DMS53 treated with DMSO at 0.1 percent for 48 hours (cell line): ENCODE measurements at regions not wholly inside any gene's neighbourhood (a gene's known extent, or its start where the extent isn't known, plus 50 kb on each side); places are given as distances from the start of the nearest gene placed in this dataset.
"Not testable (repeated sequence)": the region's sequence is repeated elsewhere in the genome, so short reads cannot be mapped to it uniquely, and the experiment has no call there.

Source experiments
- DNase-seq: peaks from one replicate; lab custom pipeline; 2025; ENCODE audit not compliant: unreplicated experiment; lab: John Stamatoyannopoulos, UW

DNA sequence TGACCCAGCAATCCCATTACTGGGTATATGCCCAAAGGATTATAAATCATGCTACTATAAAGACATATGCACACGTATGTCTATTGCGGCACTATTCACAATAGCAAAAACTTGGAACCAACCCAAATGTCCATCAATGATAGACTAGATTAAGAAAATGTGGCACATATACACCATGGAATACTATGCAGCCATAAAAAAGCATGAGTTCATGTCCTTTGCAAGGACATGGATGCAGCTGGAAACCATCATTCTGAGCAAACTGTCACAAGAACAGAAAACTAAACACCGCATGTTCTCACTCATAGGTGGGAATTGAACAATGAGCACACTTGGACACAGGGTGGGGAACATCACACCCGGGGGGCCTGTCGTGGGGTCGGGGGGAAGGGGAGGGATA lies 80.1 kb upstream of the TMEM170B start:
- not testable (repeated sequence) for DNase-seq

- not testable (repeated sequence) for DNase-seq
Observed at GRCh38 chr6:11452106-11452505, 85.4 kb upstream of the TMEM170B start.

DNA sequence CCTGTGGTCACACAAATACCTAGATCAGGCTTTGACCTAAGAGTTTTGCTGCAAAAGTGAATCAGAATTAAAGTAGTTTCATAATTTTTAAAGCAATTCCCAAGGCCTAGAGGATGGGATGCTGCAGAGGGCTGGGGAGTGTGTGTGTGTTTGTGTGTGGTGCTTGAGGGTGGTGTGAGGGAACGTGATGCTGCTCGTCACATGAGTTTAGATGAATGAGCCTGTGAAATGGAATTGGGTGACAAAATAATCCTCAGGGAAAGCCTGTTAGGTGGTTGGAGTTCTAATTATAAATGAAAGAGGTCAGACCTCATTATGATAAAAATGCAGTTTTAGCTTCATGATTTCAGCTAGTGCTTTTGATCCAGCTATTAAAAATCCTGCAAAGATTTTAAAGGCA lies 87.5 kb upstream of the TMEM170B start:
- no peak for DNase-seq

DNA sequence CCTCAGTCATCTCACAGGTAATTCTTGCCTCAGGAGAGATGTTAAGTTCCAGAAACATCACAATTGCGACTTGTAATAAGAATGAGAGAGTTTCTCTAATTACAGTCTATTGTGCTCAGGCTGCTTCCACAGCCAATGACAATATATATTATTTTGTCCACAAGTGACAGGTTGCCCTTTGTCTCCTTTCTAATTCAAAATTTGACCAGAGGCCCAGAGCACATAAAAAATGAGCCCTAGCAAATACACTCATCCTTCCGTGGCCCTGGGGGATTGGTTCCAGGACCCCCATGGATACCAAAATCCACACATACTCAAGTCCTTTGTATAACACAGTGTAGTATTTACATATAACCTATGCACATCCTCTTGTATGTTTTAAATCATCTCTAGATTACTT lies 88.1 kb upstream of the TMEM170B start:
- no peak for DNase-seq

DNA sequence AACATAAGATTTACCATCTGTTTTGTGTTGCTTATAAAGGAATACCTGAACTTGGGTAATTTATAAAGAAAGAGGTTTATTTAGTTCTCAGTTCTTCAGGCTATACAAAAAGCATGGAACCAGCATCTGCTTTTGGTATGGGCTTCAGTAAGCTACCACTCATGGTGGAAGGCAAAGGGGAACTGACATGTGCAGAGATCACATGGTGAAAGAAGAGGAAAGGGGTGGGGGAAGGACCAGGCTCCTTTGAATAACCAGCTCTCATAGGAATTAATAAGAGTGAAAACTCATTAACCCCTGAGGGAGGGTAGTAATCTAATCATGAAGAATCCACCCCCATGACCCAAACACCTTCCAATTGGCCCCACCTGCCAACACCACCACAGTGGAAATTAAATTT lies 89.5 kb upstream of the TMEM170B start:
- no peak for DNase-seq

DNA sequence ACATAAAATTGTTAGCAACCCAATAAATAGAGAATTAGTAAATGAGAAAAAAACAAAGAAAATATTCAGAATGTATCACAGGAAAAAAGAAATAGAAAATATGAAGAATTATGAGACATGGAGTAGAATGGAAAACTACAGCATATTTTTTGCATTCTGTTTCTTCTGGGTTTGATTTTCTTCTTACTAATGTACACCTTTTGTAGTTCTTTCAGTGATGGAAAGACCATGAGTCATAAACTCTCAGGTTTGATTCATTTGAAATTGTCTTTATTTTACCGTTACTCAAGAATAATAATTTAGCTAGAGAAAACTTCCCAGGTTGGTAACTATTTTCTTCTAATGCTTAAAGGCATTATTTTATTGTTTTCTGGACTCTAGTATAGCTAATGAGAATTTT lies 90.3 kb upstream of the TMEM170B start:
- no peak for DNase-seq

DNA sequence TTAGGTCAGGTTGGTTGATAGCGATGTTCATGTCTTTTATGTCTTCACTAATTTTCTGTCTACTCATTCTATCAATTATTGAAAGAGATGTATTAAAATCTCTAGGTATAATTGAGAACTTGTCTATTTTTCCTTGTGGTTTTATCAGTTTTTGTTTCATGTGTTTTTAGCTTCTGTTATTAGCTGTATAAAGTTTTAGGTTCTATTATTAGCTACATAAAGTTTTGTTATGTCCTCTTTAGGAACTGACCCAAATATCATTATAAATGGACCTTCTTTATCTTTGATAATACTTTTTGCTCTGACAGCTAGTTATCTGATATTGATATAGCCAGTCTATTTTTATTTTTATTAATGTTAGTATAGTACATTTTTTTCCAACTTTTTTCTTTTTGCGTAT lies 92.4 kb upstream of the TMEM170B start:
- no peak for DNase-seq

- not testable (repeated sequence) for DNase-seq
Observed at GRCh38 chr6:11443125-11443524, 94.4 kb upstream of the TMEM170B start.

DNA sequence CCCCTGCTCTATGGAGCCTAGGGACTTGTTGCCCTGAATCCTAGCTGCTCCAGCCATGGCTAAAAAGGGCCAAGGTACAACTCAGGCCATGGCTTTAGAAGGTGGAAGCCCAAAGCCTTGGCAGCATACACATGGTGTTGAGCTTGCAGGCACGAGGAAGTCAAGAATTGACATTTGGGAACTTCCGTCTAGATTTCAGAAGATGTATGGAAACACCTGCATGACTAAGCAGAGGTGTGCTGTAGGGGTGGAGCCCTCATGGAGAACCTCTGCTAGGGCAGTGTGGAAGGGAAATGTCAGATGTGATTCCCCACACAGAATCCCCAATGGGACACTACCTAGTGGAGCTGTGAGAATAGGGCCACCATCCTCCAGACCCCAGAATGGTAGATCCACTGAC lies 95.1 kb upstream of the TMEM170B start:
- DNase-seq: no peak

GRCh38 chr6:11439876-11440275 lies 97.7 kb upstream of the TMEM170B start:
- DNase-seq: no peak

DNA sequence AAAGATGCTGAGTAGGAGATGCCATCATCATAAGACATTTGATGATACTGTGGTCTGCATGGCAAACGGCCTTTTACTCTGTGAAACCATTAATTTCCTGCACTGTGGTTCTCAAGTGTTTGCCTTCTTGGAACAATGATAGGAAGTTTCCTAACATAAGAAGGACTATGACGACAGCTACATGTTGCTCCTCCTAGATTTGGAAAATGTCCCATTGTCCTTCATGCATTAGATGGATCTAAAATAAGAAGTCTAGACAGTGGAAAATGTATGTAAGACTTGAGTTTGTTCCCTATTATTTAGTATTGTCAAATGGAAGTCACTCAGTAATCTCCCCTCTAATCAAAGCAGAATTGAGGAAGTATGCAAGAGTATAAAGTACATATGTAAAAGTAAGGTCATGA lies 98.5 kb upstream of the TMEM170B start:
- DNase-seq: no peak

DNA sequence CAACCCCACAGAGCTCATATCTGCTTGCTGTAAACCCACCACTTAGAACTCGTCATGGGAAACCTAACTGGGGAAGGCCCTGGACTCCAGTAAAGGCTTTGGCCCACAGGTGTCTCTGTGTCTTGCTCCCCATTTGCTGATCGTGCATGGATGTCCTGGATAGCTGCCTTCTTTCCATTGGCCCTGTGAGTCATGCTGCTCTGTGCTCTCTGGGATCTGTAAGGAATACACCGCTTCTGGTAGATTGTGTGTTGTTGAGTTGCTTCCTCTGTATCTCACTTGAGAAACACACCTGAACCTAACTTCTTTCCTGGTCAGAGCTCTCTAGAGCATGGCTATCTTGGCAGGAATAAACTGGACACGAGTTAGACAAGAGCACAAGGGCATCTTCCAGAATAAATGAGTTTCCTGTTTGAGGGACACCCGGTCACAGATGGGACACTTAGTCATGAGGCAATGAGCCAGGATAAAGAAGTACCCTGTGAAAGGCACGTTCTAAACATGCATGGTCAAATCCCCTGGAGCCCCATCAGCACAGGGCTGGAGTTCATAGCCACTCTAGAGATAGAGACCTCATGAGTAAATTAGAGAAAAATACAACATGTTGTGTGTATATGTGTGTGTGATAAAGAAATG lies 99.6 kb upstream of the TMEM170B start:
- no peak for DNase-seq

DNA sequence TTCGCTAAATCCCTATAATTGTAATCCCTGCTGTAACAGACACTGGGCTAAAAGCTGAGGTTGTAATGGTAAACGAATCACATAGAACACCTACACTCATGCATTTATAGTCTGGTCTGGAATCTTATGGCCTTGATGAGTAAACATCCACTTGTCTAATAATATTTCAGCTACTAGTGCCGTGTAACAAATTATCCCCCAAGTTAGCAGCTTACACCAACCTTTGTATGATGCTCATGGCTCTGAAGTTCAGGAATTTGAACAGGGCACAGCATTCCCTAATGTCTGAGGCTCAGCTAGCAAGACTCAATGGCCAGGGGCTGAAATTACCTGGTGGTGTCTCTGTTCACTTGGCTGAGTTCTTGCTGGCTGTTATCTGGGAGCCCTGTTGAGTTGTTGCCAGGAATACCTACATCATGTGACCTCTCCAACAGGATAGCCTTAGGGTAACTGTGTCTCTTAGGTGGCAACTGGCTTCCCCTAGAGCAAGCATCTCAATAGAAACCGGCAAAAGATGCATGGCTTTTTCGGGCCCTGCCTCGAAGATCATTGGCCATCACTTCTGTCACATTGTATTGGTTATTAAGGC lies 100.9 kb upstream of the TMEM170B start:
- DNase-seq: no peak

DNA sequence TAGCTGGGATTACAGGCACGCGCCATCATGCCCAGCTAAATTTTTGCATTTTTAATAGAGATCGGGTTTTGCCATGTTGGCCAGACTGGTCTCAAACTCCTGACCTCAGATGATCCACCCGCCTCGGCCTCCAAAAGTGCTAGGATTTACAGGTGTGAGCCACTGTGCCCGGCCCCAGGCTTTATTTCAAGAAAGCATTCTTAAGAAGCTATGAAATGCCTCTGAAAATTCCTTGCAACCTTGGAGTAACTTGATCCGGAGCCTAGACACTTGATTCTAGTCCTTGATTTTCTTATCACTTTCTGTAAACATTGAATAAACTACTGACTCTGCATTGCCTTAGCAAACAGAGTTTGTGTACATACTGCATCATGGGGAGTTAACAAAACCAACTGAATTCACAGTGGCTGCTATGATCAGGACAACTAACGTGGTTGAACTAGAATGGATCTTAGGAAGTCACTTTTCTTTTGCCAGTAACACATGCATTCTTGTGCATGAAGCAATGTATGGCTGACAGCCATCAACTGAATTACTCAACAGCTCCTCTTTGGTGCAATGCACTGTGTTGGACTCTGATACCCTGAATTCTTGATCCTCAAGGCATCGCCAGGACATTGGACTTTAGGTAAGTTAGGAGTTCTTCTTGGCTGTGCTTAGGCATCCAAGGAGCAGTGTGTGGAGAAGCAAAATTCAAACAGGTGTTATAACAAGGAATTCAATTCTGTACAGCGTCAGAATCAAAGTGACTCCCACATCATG lies 102.8 kb upstream of the TMEM170B start:
- DNase-seq: peak; percentile 48

- no peak for DNase-seq
Observed at GRCh38 chr6:11433860-11434259, 103.7 kb upstream of the TMEM170B start.

GRCh38 chr6:11432713-11433450 lies 104.7 kb upstream of the TMEM170B start:
- DNase-seq: no peak

GRCh38 chr6:11432091-11432490 lies 105.5 kb upstream of the TMEM170B start:
- DNase-seq: no peak

DNA sequence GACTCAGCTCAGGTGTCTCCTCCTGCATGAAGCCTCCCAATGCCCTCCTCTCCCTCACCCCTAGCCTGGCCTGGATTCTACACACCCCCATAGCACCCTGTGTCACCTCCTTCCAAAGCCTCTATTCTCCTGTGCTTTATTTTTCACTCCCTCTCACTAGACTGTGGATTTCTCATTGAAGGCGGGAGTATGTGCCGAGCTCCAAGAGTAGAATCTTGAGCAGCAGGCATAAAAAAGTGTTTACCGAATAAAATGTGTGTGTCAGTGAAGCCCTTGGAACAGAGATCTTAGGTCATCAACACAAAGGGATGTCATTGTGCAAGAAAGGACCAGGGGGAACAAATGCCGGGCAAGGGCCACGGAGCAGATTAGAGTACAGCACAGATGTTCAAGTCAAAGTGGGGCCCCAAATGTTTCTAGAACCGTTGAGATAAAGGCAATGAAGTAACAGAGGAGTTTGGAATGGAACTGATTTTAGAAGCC lies 106.1 kb upstream of the TMEM170B start:
- no peak for DNase-seq

GRCh38 chr6:11430036-11430435 lies 107.5 kb upstream of the TMEM170B start:
- no peak for DNase-seq

GRCh38 chr6:11429577-11429976 lies 108.0 kb upstream of the TMEM170B start:
- no peak for DNase-seq

DNA sequence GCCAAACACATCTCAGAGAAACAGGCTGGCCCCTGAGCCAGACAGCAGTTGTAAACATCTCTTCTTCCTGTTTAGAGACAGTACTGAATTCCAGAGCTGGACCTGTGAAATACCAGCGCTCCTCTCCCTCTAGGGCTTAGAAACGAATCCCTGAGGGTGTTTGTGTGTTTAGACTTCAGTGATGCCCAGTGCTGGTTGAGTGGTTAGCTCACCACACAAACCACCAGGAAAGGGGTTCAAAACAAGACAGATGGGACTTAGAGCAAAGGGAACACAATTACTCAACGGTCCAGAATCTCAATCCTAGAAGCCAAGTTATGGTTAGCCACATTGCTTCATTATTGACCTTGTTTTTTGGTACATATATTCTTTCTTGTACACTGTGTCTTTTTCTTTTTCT lies 108.7 kb upstream of the TMEM170B start:
- peak; percentile 47 for DNase-seq

DNA sequence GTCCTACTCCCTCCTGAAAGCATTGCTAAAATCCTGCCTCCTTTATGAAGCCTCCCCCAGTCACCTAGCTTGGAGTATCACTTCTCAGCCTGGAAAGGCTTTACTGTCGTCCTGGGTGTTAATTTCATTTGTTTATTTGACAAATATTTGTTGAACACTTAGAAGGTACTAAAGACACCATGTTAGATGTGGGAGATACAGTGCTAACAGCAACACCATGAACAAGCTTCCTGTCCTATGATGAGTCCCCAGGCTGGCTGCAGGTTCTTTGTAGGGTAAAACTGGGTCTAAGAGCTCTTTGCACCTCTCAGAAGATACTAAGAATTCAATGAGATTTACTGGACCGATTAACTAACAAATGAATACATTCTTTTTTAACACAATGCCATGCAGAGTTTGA lies 109.2 kb upstream of the TMEM170B start:
- DNase-seq: peak; percentile 90
